IMR-90 (cell line): ENCODE measurements at regions not wholly inside any gene's neighbourhood (a gene's known extent, or its start where the extent isn't known, plus 50 kb on each side); places are given as distances from the start of the nearest gene placed in this dataset.

Experiments used
- ATAC-seq: fragments of 200-7000 bp; cut with Tn5 transposase; 2 replicates; pipeline ENCODE4 v1.9.1; 2020; ENCODE audit warnings: low read depth, mild to moderate bottlenecking, moderate library complexity
- BruUV-seq: library from RNA; stranded (reverse); fragments of 400-500 nt; replicated peaks from 2 replicates; lab custom pipeline; 2021; lab: Mats Ljungman, UMichigan
- CTCF ChIA-PET: fragments of 300-600 bp; formaldehyde crosslinking; extraction: SDS; loops from one replicate; lab custom pipeline; 2021; ENCODE audit warnings: antibody characterized with exemption; lab: Yijun Ruan, JAX
- POLR2A ChIA-PET: fragments of 300-600 bp; sonication (Branson Sonifier 250); formaldehyde crosslinking; loops from one replicate; lab custom pipeline; 2022; ENCODE audit warnings: antibody characterized with exemption; ENCODE audit not compliant: unreplicated experiment; lab: Charles Lee
- DNase-seq: peaks from one replicate; pipeline ENCODE4 v3.0.0; 2013
- H2AFZ ChIP-seq: replicated peaks from 2 replicates; pipeline ENCODE3; 2013; ENCODE audit warnings: low read length, mild to moderate bottlenecking; ENCODE audit not compliant: poor library complexity
- H2AK5ac ChIP-seq: 2 replicates; pipeline ENCODE4 v1.6.1; 2013; ENCODE audit warnings: low read depth, low read length, inconsistent platforms
- H2AK9ac ChIP-seq: replicated peaks from 2 replicates; pipeline ENCODE3; 2013; ENCODE audit warnings: mild to moderate bottlenecking, low read depth, low read length, moderate library complexity; ENCODE audit not compliant: poor library complexity
- H2BK120ac ChIP-seq: 2 replicates; pipeline ENCODE4 v1.6.1; 2013; ENCODE audit warnings: low read depth, low read length, inconsistent platforms
- H2BK15ac ChIP-seq: 3 replicates; pipeline ENCODE4 v1.6.1; 2013; ENCODE audit warnings: low read depth, low read length, inconsistent platforms
- H2BK20ac ChIP-seq: 2 replicates; pipeline ENCODE4 v1.6.1; 2013; ENCODE audit warnings: low read depth, mild to moderate bottlenecking, inconsistent platforms, low read length, moderate library complexity
- H2BK5ac ChIP-seq: 2 replicates; pipeline ENCODE4 v1.6.1; 2013; ENCODE audit warnings: mild to moderate bottlenecking, low read depth, low read length, inconsistent platforms; ENCODE audit not compliant: poor library complexity, severe bottlenecking
- H3K14ac ChIP-seq: replicated peaks from 2 replicates; pipeline ENCODE4 v1.6.1; 2013; ENCODE audit warnings: low read depth, low read length, inconsistent platforms
- H3K18ac ChIP-seq: 2 replicates; pipeline ENCODE4 v1.6.1; 2013; ENCODE audit warnings: low read depth, low read length, control low read depth
- H3K23ac ChIP-seq: 2 replicates; pipeline ENCODE4 v1.6.1; 2013; ENCODE audit warnings: low read depth, low read length, inconsistent platforms
- H3K27ac ChIP-seq: 2 replicates; pipeline ENCODE4 v1.5.1; 2013; ENCODE audit warnings: mild to moderate bottlenecking, control low read depth, low read length; ENCODE audit not compliant: insufficient read depth
- H3K27me3 ChIP-seq: 2 replicates; pipeline ENCODE4 v1.6.1; 2013; ENCODE audit warnings: low read length; ENCODE audit not compliant: control insufficient read depth, insufficient read depth
- H3K36me3 ChIP-seq: 2 replicates; pipeline ENCODE4 v1.6.1; 2013; ENCODE audit warnings: low read length, mixed read lengths; ENCODE audit not compliant: control insufficient read depth, insufficient read depth
- H3K4ac ChIP-seq: 2 replicates; pipeline ENCODE4 v1.6.1; 2013; ENCODE audit warnings: low read depth, low read length, inconsistent platforms
- H3K4me1 ChIP-seq: 2 replicates; pipeline ENCODE4 v1.6.1; 2013; ENCODE audit warnings: low read length, mixed read lengths; ENCODE audit not compliant: control insufficient read depth, insufficient read depth
- H3K4me2 ChIP-seq: 2 replicates; pipeline ENCODE4 v1.6.1; 2013; ENCODE audit warnings: low read depth, mild to moderate bottlenecking, control low read depth, low read length, moderate library complexity
- H3K4me3 ChIP-seq: 2 replicates; pipeline ENCODE4 v1.5.1; 2013; ENCODE audit warnings: low read depth, mild to moderate bottlenecking, control low read depth, low read length, moderate library complexity; ENCODE audit not compliant: insufficient read depth
- H3K56ac ChIP-seq: 2 replicates; pipeline ENCODE4 v1.6.1; 2013; ENCODE audit warnings: low read length, inconsistent platforms; ENCODE audit not compliant: insufficient read depth; ENCODE audit errors: extremely low read depth
- H3K79me1 ChIP-seq, 2 experiments: 2 replicates each; pipeline ENCODE4 v1.6.1; 2013; ENCODE audit warnings: low read length in 2 of 2, inconsistent platforms in 1 of 2, low read depth in 1 of 2
- H3K9ac ChIP-seq: 2 replicates; pipeline ENCODE4 v1.6.1; 2013; ENCODE audit warnings: low read depth, low read length, control low read depth
- H3K9me1 ChIP-seq: 2 replicates; pipeline ENCODE4 v1.6.1; 2013; ENCODE audit warnings: low read length, inconsistent platforms; ENCODE audit not compliant: insufficient read depth
- H3K9me3 ChIP-seq: 2 replicates; pipeline ENCODE4 v1.6.1; 2013; ENCODE audit warnings: low read length; ENCODE audit not compliant: control insufficient read depth, insufficient read depth
- H4K20me1 ChIP-seq: 2 replicates; pipeline ENCODE4 v1.6.1; 2013; ENCODE audit warnings: low read length, inconsistent platforms; ENCODE audit not compliant: insufficient read depth
- H4K5ac ChIP-seq: 2 replicates; pipeline ENCODE4 v1.6.1; 2013; ENCODE audit warnings: mild to moderate bottlenecking, low read depth, low read length, control low read depth
- H4K8ac ChIP-seq, 2 experiments: 2 replicates each; pipeline ENCODE4 v1.6.1; 2013; ENCODE audit warnings: low read depth in 2 of 2, low read length in 2 of 2, control low read depth in 1 of 2, inconsistent platforms in 1 of 2
- H4K91ac ChIP-seq: 2 replicates; pipeline ENCODE4 v1.6.1; 2013; ENCODE audit warnings: low read depth, low read length, inconsistent platforms; ENCODE audit not compliant: insufficient read depth
- BHLHE40 ChIP-seq: fragments of 150-350 bp; IDR thresholded peaks from 2 replicates; pipeline ENCODE4 v1.6.1; 2016; ENCODE audit warnings: mild to moderate bottlenecking, low read depth, low read length
- CEBPB ChIP-seq: IDR thresholded peaks from 2 replicates; pipeline ENCODE4 v1.6.1; 2012; ENCODE audit warnings: low read depth, low read length, improper control_type of control experiment
- FOS ChIP-seq: fragments of 150-350 bp; IDR thresholded peaks from 2 replicates; pipeline ENCODE4 v1.6.1; 2016; ENCODE audit warnings: low read depth, low read length
- MAFK ChIP-seq: IDR thresholded peaks from 2 replicates; pipeline ENCODE4 v1.6.1; 2012; ENCODE audit warnings: low read depth, low read length, improper control_type of control experiment
- MAZ ChIP-seq: IDR thresholded peaks from 2 replicates; pipeline ENCODE4 v1.6.1; 2012; ENCODE audit warnings: low read depth, mild to moderate bottlenecking, low read length, improper control_type of control experiment, moderate library complexity, borderline replicate concordance
- MXI1 ChIP-seq: IDR thresholded peaks from 2 replicates; pipeline ENCODE4 v1.6.1; 2012; ENCODE audit warnings: low read depth, mild to moderate bottlenecking, low read length, moderate library complexity, borderline replicate concordance
- NFE2L2 ChIP-seq: fragments of 150-350 bp; IDR thresholded peaks from 2 replicates; pipeline ENCODE4 v1.6.1; 2016; ENCODE audit warnings: low read depth, mild to moderate bottlenecking, low read length
- SMC3 ChIP-seq: fragments of 150-350 bp; IDR thresholded peaks from 2 replicates; pipeline ENCODE4 v1.6.1; 2016; ENCODE audit warnings: low read depth, mild to moderate bottlenecking, antibody characterized with exemption, low read length, moderate library complexity
- WGBS, 2 experiments: methylation state at CpG; one replicate each; pipeline versions ENCODE4 v1.1.5 to v1.1.7; 2013; ENCODE audit warnings: missing lambda C conversion rate in 2 of 2; ENCODE audit not compliant: insufficient read length in 1 of 2; ENCODE audit errors: extremely low coverage in 2 of 2; 5-methylcytosine and 5-hydroxymethylcytosine counted together
- dilution Hi-C: fragments of 300-500 bp; cut with HindIII; formaldehyde crosslinking; loops from one replicate; pipeline ENCODE4 v1.14.3; 2018; ENCODE audit warnings: low sequenced_read_pairs; ENCODE audit not compliant: unreplicated experiment
- in situ Hi-C: fragments of 300-500 bp; cut with MboI; formaldehyde crosslinking; loops from 3 replicates; pipeline ENCODE4 v1.14.3; 2019; ENCODE audit warnings: low sequenced_read_pairs, inconsistent platforms, mixed read lengths
- intact Hi-C: fragments of 100-400 bp; cut with micrococcal nuclease; formaldehyde crosslinking; loops from 2 replicates; pipeline ENCODE4 v1.10.0; 2022
- TF ChIP-seq, protein P1 (sequence below): conservative IDR thresholded peaks from 2 replicates; pipeline ENCODE4 v1.5.1; 2012; ENCODE audit warnings: mild to moderate bottlenecking, low read depth, low read length, improper control_type of control experiment
- TF ChIP-seq, protein P2 (sequence below): fragments of 150-350 bp; IDR thresholded peaks from 2 replicates; pipeline ENCODE4 v1.6.1; 2017; ENCODE audit warnings: mild to moderate bottlenecking, antibody characterized with exemption, low read length, low read depth

DNA sequence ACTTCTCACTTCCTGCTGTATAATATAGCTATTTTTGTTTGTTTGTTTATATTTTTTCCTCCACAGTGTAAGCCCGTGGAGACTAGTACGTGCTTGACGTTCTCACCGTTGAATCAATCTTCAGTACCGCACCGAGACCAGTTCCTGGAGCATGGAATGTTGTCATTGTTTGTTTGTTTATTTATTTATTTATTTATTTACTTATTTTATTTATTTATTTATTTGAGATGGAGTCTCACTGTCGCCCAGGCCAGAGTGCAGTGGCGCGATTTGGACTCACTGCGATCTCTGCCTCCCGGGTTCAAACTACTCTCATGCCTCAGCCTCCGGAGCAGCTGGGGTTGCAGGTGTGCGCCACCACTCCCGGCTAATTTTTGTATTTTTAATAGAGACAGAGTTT, 506.6 kb upstream of the TMEM132C start:
- WGBS, 2 experiments: 75% methylated on average over 3 of the region's 14 CpGs; no CpG with 5 or more reads in 1 of the 2 experiments
- H3K4me2 ChIP-seq: no peak overlapping the region
- H2BK20ac ChIP-seq: no peak overlapping the region
- H3K27me3 ChIP-seq: no peaks in the 10 kb centered on the region
- ChIA-PET POLR2A (no interaction called here), CTCF (no interaction called here)
- no peak overlapping the region for H3K4me3 ChIP-seq
- no peak overlapping the region for H2AK9ac ChIP-seq
- H2AK5ac ChIP-seq: no peak overlapping the region
- H3K9ac ChIP-seq: no peak overlapping the region
- in situ Hi-C loops (no loop called here), intact Hi-C loops (no loop called here), dilution Hi-C loops (no loop called here)
- H3K56ac ChIP-seq: no peak overlapping the region
- no TSS peak for BruUV-seq
- no peak overlapping the region for H4K91ac ChIP-seq
- no peak overlapping the region for H2BK5ac ChIP-seq
- no peak overlapping the region for H2AFZ ChIP-seq
- H3K14ac ChIP-seq: no peak overlapping the region
- H4K20me1 ChIP-seq: no peaks in the 10 kb centered on the region
- H2BK120ac ChIP-seq: no peak overlapping the region
- H3K36me3 ChIP-seq: no peaks in the 10 kb centered on the region
- H4K8ac ChIP-seq: no peak overlapping the region
- DNase-seq (no peak), ATAC-seq (no peak)
- peaks cover 22% of the 10 kb centered on the region for H3K9me3 ChIP-seq
- no peaks in the 10 kb centered on the region for H3K9me1 ChIP-seq
- H3K4ac ChIP-seq: no peak overlapping the region
- H3K4me1 ChIP-seq: no peaks in the 10 kb centered on the region
- no peaks in the 10 kb centered on the region for H3K79me1 ChIP-seq
- H2BK15ac ChIP-seq: no peak overlapping the region
- H3K23ac ChIP-seq: no peak overlapping the region
- TF ChIP-seq, protein P1, sequence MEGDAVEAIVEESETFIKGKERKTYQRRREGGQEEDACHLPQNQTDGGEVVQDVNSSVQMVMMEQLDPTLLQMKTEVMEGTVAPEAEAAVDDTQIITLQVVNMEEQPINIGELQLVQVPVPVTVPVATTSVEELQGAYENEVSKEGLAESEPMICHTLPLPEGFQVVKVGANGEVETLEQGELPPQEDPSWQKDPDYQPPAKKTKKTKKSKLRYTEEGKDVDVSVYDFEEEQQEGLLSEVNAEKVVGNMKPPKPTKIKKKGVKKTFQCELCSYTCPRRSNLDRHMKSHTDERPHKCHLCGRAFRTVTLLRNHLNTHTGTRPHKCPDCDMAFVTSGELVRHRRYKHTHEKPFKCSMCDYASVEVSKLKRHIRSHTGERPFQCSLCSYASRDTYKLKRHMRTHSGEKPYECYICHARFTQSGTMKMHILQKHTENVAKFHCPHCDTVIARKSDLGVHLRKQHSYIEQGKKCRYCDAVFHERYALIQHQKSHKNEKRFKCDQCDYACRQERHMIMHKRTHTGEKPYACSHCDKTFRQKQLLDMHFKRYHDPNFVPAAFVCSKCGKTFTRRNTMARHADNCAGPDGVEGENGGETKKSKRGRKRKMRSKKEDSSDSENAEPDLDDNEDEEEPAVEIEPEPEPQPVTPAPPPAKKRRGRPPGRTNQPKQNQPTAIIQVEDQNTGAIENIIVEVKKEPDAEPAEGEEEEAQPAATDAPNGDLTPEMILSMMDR: no peak
- TF ChIP-seq NFE2L2 (no peak), MAFK (no peak), BHLHE40 (no peak), FOS (no peak), MXI1 (no peak), MAZ (no peak), SMC3 (no peak), CEBPB (no peak)
- TF ChIP-seq, protein P2, sequence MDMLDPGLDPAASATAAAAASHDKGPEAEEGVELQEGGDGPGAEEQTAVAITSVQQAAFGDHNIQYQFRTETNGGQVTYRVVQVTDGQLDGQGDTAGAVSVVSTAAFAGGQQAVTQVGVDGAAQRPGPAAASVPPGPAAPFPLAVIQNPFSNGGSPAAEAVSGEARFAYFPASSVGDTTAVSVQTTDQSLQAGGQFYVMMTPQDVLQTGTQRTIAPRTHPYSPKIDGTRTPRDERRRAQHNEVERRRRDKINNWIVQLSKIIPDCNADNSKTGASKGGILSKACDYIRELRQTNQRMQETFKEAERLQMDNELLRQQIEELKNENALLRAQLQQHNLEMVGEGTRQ: no peak
- no peak overlapping the region for H3K18ac ChIP-seq
- no peak overlapping the region for H3K27ac ChIP-seq
- no peak overlapping the region for H4K5ac ChIP-seq
